H9 (cell line): ENCODE measurements at regions not wholly inside any gene's neighbourhood (a gene's known extent, or its start where the extent isn't known, plus 50 kb on each side); places are given as distances from the start of the nearest gene placed in this dataset.

Experiments used
- DNase-seq: peaks from one replicate; pipeline ENCODE4 v3.0.0-alpha.2; 2017
- H2AFZ ChIP-seq: one replicate; pipeline ENCODE4 v1.6.1; 2013; ENCODE audit warnings: mild to moderate bottlenecking, low read length, control low read depth, moderate library complexity
- H2AK5ac ChIP-seq: 2 replicates; pipeline ENCODE4 v1.6.1; 2013; ENCODE audit warnings: low read length, control low read depth, mixed read lengths; ENCODE audit not compliant: insufficient read length
- H2BK120ac ChIP-seq: one replicate; pipeline ENCODE4 v1.6.1; 2013; ENCODE audit warnings: low read depth, mild to moderate bottlenecking, low read length, control low read depth, inconsistent platforms; ENCODE audit not compliant: poor library complexity, severe bottlenecking
- H2BK12ac ChIP-seq: 2 replicates; pipeline ENCODE4 v1.6.1; 2013; ENCODE audit warnings: low read length, control low read depth, mixed read lengths, low read depth; ENCODE audit not compliant: insufficient read length
- H2BK15ac ChIP-seq: 2 replicates; pipeline ENCODE4 v1.6.1; 2013; ENCODE audit warnings: low read depth, low read length, control low read depth
- H2BK20ac ChIP-seq: one replicate; pipeline ENCODE4 v1.6.1; 2013; ENCODE audit warnings: low read depth, mild to moderate bottlenecking, low read length, control low read depth, inconsistent platforms; ENCODE audit not compliant: poor library complexity, severe bottlenecking
- H2BK5ac ChIP-seq: 2 replicates; pipeline ENCODE4 v1.6.1; 2013; ENCODE audit warnings: low read length, control low read depth, mixed read lengths; ENCODE audit not compliant: insufficient read length
- H3K14ac ChIP-seq: 2 replicates; pipeline ENCODE4 v1.6.1; 2013; ENCODE audit warnings: low read length, control low read depth; ENCODE audit not compliant: insufficient read depth
- H3K18ac ChIP-seq: 2 replicates; pipeline ENCODE4 v1.6.1; 2013; ENCODE audit warnings: low read depth, mild to moderate bottlenecking, mixed read lengths, low read length, control low read depth; ENCODE audit not compliant: insufficient read length
- H3K23ac ChIP-seq: 2 replicates; pipeline ENCODE4 v1.6.1; 2013; ENCODE audit warnings: low read length, control low read depth, mixed read lengths, low read depth; ENCODE audit not compliant: insufficient read length
- H3K23me2 ChIP-seq: 2 replicates; pipeline ENCODE4 v1.6.1; 2013; ENCODE audit warnings: low read depth, mild to moderate bottlenecking, mixed read lengths, low read length, control low read depth; ENCODE audit not compliant: insufficient read length, poor library complexity, severe bottlenecking
- H3K27ac ChIP-seq: 2 replicates; pipeline ENCODE4 v1.5.1; 2013; ENCODE audit warnings: low read length, control low read depth, mixed read lengths, low read depth; ENCODE audit not compliant: insufficient read length
- H3K27me3 ChIP-seq: 2 replicates; pipeline ENCODE4 v1.6.1; 2013; ENCODE audit warnings: low read length, control low read depth, inconsistent platforms; ENCODE audit not compliant: insufficient read depth
- H3K4ac ChIP-seq: 2 replicates; pipeline ENCODE4 v1.6.1; 2013; ENCODE audit warnings: low read depth, mild to moderate bottlenecking, control low read depth, inconsistent platforms, low read length, moderate library complexity
- H3K4me1 ChIP-seq: 2 replicates; pipeline ENCODE4 v1.6.1; 2013; ENCODE audit warnings: low read length, control low read depth, inconsistent platforms; ENCODE audit not compliant: insufficient read depth
- H3K4me2 ChIP-seq: 2 replicates; pipeline ENCODE4 v1.6.1; 2013; ENCODE audit warnings: low read length, control low read depth, mixed read lengths; ENCODE audit not compliant: insufficient read length, insufficient read depth
- H3K56ac ChIP-seq: 2 replicates; pipeline ENCODE4 v1.6.1; 2013; ENCODE audit warnings: low read depth, mild to moderate bottlenecking, mixed read lengths, low read length, control low read depth; ENCODE audit not compliant: insufficient read length
- H3K79me1 ChIP-seq: 2 replicates; pipeline ENCODE4 v1.6.1; 2013; ENCODE audit warnings: low read depth, mild to moderate bottlenecking, moderate library complexity, low read length, control low read depth, inconsistent platforms; ENCODE audit not compliant: insufficient read depth, poor library complexity, severe bottlenecking
- H3K79me2 ChIP-seq: 2 replicates; pipeline ENCODE4 v1.6.1; 2013; ENCODE audit warnings: low read length, control low read depth, inconsistent platforms; ENCODE audit not compliant: insufficient read depth
- H3K9ac ChIP-seq: 2 replicates; pipeline ENCODE4 v1.6.1; 2013; ENCODE audit warnings: low read length, control low read depth, mixed read lengths; ENCODE audit not compliant: insufficient read length; ENCODE audit errors: extremely low read depth
- H3K9me3 ChIP-seq: one replicate; pipeline ENCODE4 v1.6.1; 2013; ENCODE audit warnings: low read depth, low read length, inconsistent platforms; ENCODE audit not compliant: control insufficient read depth
- H3T11ph ChIP-seq: one replicate; pipeline ENCODE4 v1.6.1; 2013; ENCODE audit warnings: mild to moderate bottlenecking, low read length, control low read depth, inconsistent platforms
- H4K20me1 ChIP-seq: one replicate; pipeline ENCODE4 v1.6.1; 2013; ENCODE audit not compliant: control insufficient read depth, insufficient read length, insufficient read depth
- H4K5ac ChIP-seq: 2 replicates; pipeline ENCODE4 v1.6.1; 2013; ENCODE audit warnings: low read depth, mild to moderate bottlenecking, mixed read lengths, low read length, control low read depth; ENCODE audit not compliant: insufficient read length
- H4K8ac ChIP-seq: replicated peaks from 2 replicates; pipeline ENCODE4 v1.6.1; 2013; ENCODE audit warnings: low read length, control low read depth, mixed read lengths, low read depth; ENCODE audit not compliant: insufficient read length
- H4K91ac ChIP-seq: 2 replicates; pipeline ENCODE4 v1.6.1; 2013; ENCODE audit warnings: low read depth, mild to moderate bottlenecking, moderate library complexity, mixed read lengths, low read length, control low read depth; ENCODE audit not compliant: insufficient read length
- H3K27ac Mint-ChIP-seq, 3 experiments: 2 replicates in 2 of 3; 3 replicates in 1 of 3; pipeline ENCODE4 v1.8.0; 2020 to 2021; ENCODE audit warnings: mixed read lengths in 3 of 3, mild to moderate bottlenecking in 1 of 3, moderate library complexity in 1 of 3
- H3K27me3 Mint-ChIP-seq: 2 replicates; pipeline ENCODE4 v1.8.0; 2021; ENCODE audit warnings: low read depth, mild to moderate bottlenecking, moderate library complexity, mixed read lengths
- H3K36me3 Mint-ChIP-seq, 3 experiments: 2 replicates in 2 of 3; 3 replicates in 1 of 3; pipeline ENCODE4 v1.8.0; 2020 to 2021; ENCODE audit warnings: low read depth in 3 of 3, mixed read lengths in 3 of 3; ENCODE audit not compliant: insufficient read depth in 1 of 3
- H3K4me1 Mint-ChIP-seq, 2 experiments: 2 replicates each; pipeline ENCODE4 v1.8.0; 2020; ENCODE audit warnings: mixed read lengths in 2 of 2
- H3K4me3 Mint-ChIP-seq, 2 experiments: 2 replicates in 1 of 2; 3 replicates in 1 of 2; pipeline ENCODE4 v1.8.0; 2020 to 2021; ENCODE audit warnings: mild to moderate bottlenecking in 2 of 2, mixed read lengths in 2 of 2, moderate library complexity in 1 of 2
- H3K9me3 Mint-ChIP-seq, 2 experiments: 2 replicates in 1 of 2; 3 replicates in 1 of 2; pipeline ENCODE4 v1.8.0; 2020; ENCODE audit warnings: mild to moderate bottlenecking in 2 of 2, mixed read lengths in 2 of 2, moderate library complexity in 1 of 2
- CTCF ChIP-seq: fragments of 200-600 bp; sonication (generic); conservative IDR thresholded peaks from 3 replicates; pipeline ENCODE4 v1.8.0; 2021; ENCODE audit warnings: antibody characterized with exemption, mild to moderate bottlenecking
- WGBS: extraction: QIAGEN DNeasy Blood & Tissue Kit; methylation state at CpG from one replicate; pipeline ENCODE4 v1.1.7; 2013; ENCODE audit warnings: missing lambda C conversion rate, low lambda C conversion rate, mixed read lengths; ENCODE audit not compliant: insufficient read length; ENCODE audit errors: extremely low coverage; 5-methylcytosine and 5-hydroxymethylcytosine counted together

GRCh38 chr3:106748472-106749262 lies 628.6 kb upstream of the CCDC54 start:
- no peak overlapping the region for H2BK12ac ChIP-seq
- 100% methylated on average over 2 of the region's 8 CpGs for WGBS
- H3K79me2 ChIP-seq: no peaks in the 10 kb centered on the region
- no peaks in the 10 kb centered on the region for H4K20me1 ChIP-seq
- Mint-ChIP-seq H3K27ac (peak overlapping the region in 1 of 3 experiments; percentile 14; a peak in 2 of 7 replicates), H3K36me3 (peaks cover 0 to 5% (median 0%) of the 10 kb centered on the region in 3 experiments; a peak in 2 of 7 replicates), H3K27me3 (no peaks in the 10 kb centered on the region), H3K9me3 (peaks cover 0 to under 1% of the 10 kb centered on the region in 2 experiments; a peak in 2 of 5 replicates), H3K4me1 (peaks cover 34 to 36% of the 10 kb centered on the region in 2 experiments), H3K4me3 (no peak overlapping the region)
- no peak overlapping the region for H2BK5ac ChIP-seq
- H3K4me2 ChIP-seq: no peak overlapping the region
- no peaks in the 10 kb centered on the region for H3K23me2 ChIP-seq
- H3K4ac ChIP-seq: no peak overlapping the region
- DNase-seq: no peak
- no peak overlapping the region for H3K18ac ChIP-seq
- H3K4me1 ChIP-seq: peaks cover 5% of the 10 kb centered on the region; the same call in 1 of the 2 replicates
- no peak overlapping the region for H3K14ac ChIP-seq
- H2AFZ ChIP-seq: no peak overlapping the region
- no peak overlapping the region for H4K91ac ChIP-seq
- H3K23ac ChIP-seq: no peak overlapping the region
- H3K9me3 ChIP-seq: no peaks in the 10 kb centered on the region
- H3K27ac ChIP-seq: no peak overlapping the region
- H4K5ac ChIP-seq: no peak overlapping the region
- no peak overlapping the region for H2BK120ac ChIP-seq
- no peak overlapping the region for H3K56ac ChIP-seq
- H3T11ph ChIP-seq: no peak overlapping the region
- no peak overlapping the region for H2AK5ac ChIP-seq
- H4K8ac ChIP-seq: no peak overlapping the region
- no peak overlapping the region for H2BK15ac ChIP-seq
- H3K79me1 ChIP-seq: no peaks in the 10 kb centered on the region
- no peak overlapping the region for H2BK20ac ChIP-seq
- TF ChIP-seq CTCF: no peak
- no peaks in the 10 kb centered on the region for H3K27me3 ChIP-seq
- H3K9ac ChIP-seq: no peak overlapping the region
